ENCODE measurements at regions not wholly inside any gene's neighbourhood (a gene's known extent, or its start where the extent isn't known, plus 50 kb on each side); places are given as distances from the start of the nearest gene placed in this dataset.

DNA sequence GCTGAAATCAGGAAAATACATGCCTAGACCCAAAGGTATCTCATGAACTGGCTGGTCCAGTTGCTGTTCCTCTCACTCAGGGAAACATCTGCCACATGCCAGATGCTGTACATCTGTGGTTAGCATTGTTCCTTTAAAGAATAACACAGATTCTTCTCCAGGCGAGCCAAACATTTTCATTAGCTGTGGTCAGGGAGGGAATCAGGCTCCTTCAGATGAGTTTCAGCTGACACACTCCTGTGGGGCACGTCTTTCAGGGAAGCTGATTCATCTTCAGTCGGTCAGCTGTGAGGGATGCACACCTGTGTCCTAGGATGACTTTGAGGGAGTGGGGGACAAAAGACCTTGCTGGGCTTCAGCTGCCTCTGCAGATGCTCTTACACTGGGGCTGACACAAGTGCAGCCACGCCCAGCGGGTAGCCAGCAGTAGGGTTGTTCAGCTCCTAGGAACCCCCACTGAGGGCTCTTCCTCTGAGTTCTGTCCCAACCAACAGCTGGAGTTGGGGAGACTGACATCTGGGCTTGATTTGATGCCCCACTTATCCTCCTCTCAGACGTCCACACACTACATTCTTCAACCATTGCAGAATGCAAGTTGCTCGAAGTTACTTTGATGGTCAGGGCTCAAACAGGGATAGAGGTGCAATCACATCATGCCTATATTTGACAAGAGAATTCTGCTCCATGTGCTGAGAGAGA lies 155.0 kb downstream of the NUAK1 start:
- DNase-seq = no peak

DNA sequence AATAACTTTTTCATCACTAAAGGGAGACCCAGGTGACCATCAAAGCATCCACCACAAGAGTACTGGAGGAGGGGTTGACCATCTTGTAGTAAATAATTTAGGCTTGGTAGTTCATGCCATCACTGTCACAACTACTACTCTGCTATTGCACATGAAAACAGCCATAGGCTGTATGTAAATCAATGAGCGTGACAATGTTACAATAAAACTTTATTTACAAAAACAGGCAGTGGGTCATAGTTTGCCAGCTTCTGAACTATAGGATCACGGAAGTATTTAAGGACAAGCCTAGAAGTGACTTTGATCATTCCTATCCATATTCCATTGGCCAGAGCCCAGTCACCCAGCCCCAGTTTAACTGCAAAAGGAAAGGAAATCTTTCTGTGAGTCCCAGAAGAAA lies 153.4 kb downstream of the NUAK1 start:
- DNase-seq = no peak

DNA sequence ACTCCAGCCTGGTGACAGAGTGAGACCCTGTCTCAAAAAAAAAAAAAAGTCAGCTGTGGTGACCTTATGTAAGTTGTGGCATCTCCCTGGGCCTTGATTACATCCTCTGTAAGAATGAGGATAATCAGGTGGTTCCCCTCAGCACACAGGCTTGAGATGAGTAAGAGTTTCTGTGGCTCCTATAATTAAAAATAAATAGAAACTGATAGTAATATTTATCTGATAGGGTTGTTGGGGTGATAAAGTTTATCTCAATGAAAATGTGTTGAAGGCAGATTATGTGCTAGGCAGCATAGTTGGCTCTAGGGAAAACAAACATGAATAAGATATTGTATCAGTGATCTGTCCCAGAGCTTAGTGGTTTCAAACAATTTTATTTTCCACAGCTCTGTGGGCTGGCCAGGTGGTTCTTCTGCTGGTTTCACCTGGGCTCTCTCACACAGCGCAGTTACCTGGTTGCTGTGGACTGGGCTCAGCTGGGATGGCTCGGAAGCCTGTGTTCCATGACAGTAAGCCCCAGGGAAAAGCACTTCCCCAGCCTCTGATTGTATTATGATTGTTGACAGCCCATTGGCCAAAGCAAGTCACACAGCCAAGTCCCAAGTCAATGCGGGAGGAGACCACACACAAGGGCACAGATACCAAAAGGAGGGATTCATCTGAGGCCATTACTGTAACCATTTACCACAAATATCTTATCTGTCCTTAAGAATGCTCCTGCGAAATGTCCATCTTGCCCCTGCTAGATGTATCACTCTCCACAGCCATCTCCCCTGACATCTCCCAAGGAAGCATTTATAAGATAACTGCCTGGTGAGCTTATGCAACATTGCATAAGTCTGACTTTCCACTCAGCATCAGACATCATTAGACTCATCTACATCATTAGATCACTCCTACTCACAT lies 151.7 kb downstream of the NUAK1 start:
- no peak for DNase-seq

DNA sequence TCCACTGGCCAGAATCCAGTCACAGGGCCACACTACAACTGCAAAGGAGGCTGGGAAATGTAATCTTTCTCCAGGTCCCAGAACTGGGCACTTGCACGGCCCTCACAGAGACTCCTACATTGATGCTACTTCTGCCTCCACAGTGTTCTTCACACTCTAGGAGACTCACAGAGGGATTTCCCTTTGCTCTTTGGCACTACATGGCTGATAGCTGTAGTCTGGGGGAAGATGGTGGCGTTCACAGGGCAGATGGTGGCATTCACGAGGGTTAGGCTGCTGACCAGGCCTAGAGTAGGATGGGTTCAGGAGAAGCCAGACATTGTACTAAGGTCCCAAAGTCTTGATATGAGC lies 151.1 kb downstream of the NUAK1 start:
- DNase-seq = no peak

DNA sequence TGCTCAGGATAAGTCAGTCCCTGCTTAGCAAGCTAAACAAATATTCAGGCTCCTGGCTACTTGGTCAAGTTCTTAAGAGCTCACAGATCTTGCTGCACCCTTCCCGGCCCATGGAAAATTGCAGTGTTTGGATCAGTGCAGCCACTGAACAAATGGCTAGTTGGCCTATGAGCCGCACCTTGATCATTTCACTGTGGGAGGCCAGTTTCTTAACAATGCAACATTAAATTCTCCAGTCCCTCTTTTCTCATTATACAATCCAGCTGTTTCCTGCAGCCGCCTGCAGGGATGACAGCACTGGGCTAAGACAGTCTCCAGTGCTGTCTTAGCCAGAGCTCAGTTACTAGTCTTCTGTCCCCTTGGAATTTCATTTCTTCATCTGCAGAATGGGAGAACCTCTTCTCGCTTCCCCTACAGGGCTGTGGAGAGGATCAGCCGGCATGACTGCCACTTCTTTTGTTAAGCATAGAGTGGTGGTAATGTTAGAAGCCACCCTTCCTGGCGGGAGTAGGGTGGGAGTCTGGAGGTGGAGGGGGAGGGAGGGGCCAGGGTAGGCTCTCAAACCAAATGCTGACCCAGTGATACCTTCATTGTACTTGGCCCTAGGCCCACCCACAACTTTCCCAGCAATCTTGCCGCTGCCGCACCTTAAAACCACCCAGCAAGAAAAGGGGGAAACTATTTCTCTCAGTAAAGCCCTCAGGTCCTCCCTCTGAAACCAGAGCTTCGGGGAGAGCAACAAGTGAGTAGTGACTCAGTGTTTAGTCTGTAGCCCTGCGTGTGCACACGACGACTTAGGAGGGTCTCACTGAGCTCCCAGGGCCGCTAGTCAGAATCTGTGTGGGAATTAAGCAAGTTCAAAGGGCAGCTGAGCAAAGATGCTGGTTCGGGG lies 145.7 kb downstream of the NUAK1 start:
- DNase-seq = no peak

DNA sequence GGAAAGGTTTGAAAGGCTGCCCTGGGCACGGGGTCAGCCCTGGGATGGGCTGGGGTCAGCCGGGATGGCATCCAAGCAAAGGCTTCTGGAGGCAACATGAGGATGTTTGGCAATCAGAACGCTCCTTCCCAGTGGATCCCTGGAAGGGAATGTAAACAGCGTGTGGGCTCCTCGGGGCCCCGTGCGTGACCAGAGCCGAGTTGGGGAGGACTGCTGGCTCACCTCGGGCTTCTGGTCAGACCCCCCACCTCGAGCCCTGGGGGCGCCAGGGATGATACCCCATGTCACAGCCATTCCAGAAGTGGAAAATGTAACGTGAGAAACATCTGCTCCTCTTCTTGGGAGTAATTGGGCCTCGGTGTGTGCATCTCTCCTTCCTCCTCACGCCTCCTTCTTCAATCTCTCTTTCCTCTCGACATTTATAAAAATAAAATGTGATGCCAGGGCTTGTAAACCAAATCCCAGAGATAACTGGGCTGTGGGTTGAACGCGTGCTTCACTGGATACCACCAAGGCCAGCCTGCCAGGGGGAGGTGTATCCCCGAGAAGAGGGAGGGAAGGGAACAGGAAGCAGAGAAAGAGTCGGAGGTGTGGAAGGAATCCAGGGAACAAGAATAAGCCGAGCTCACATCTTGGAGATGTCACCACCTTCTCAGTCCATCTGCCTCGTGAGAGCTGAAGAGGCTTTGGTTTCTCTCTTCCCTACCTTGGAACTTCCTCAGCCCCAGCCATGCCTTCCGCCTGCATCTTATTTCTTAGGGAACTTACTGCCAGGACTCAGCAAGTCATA lies 144.8 kb downstream of the NUAK1 start:
- DNase-seq = no peak

DNA sequence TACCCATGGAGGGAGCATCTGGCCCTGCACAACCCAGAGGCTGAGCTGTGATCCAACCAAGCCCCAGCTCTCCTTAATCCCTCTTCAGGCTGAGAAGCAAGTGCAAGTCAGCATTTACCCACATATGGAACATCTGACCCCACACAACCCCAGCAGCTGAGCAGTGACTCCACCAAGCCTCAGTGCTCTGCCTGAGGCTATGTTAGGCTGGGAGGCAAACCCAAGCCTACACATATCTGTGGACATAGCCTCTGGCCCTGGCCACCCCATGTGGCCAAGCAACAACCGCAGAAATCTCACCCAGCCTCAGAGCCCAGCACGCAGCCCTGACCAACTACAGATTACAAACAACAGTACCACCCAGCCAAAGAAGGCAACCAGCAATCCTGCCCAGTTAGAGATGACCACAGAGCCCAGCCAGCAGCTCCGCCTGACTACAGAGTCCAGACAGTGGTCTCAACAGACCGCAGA lies 142.8 kb downstream of the NUAK1 start:
- no peak for DNase-seq

DNA sequence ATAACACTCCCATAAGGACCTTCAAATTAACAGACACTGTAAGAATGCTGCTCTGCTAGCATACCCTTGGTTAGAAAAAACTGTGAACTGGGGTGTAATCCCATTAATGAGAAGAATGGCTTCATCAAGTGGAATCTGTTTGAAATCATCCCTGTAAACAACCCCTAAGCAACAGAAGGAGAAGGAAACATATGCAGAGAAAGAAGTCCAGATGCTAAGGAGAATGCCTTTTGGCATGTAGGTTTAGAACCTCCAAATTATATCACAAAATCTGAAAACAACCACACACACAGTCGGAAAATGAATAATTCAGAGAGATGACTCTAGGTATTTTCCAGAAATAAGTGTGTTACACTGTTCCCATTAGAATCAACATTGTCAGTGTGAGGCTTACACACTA lies 140.2 kb downstream of the NUAK1 start:
- DNase-seq = no peak

DNA sequence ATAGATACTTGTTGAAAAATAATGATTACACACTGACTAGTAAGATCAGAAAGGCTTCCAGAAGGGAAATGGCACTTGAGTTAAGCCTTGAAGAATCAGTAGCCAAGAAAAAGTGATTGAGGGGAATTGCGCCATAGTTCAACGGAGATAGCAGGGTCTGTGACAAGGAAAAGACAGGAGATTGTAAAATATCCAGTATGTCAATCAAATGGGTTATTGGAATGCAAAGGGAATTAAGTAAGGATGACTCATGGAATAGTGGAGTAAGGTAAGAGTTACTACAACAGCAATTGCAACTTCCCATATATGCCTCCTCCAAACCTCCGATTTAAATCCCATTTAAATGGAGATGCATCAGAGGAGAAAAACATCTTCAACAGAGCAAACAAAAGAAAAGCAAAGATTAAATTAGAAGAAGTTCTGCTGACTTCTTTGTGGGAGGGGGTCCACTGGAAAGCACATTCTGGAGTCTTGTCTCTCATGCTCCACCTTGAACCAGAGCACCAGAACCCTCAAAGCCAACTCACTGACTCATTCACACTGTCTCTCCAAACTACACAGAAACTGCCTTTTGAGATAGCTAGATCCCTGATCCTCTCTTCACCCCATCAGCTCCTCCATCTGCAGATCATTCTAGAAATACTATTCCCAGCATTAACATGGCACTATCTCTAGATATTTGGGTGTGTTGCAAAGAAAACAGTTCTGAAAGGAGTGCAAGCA lies 138.2 kb downstream of the NUAK1 start:
- no peak for DNase-seq

DNA sequence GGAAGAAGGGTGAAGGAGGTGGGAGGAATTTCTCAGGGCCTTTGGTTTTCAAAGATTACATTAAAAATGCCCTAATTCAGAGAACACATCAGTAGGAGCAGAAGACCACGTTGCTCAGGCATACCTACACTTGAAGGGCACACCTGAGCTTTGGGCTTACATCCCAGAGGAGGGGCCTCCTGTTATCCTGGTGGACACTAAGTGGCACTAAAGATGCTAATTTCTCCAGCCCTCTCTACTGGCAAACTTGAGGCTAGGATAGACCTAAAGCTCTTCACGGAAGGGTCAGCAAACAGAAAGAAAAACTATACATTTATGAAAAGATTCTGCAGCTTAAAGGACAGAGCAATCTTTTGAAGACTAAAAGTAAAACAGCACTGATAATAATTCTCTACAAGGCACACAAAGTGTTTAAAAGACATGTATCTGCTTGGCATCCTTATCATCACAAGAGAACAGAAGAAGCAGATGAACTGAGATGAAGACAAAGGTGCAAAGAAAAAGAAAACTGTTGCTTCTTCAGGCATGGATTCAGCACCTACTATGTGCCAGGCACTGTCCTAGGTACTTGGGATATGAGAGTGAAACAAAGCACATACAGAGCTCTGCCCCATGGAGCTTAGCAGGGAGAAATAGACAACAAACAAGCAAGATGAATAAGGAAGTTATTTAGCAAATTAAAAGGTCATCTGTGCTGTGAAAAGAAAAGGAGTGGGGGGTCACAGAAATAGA lies 137.5 kb downstream of the NUAK1 start:
- DNase-seq = no peak

DNA sequence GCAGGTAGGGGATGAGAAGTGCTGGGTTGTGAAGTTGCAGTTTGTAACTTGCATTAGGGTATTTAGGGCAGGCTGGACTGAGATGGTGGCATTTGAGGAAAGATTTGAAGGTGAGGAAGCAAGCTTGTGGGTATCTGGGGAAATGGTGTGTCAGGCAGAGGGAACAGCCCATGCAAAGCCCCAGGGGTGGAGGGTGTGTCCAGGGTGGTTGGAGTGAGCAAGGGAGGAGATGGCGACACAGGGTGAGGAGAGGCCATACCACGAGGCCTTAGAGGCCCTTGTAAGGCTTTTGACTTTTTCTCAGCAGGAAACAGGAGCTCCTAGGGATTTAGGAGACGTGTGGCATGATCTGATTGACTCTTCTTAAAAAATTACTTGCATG lies 136.9 kb downstream of the NUAK1 start:
- no peak for DNase-seq

DNA sequence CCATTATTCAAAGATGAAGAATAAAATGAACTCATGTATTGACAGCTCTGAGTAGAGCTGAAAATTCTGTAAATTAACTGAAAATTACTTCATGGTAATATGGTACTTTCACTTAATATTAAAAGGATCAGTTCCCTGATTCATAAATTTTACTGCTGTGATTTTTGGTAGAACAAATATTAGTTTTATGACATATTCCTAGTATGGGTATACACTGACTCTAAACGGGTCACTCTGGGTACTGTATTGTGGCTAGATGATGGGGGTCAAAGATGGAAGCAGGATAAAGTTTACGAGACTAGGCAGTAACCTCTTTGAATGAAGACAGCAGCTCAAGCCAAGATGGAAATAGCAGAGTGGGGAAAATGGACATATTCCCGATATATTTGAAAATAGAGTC lies 135.5 kb downstream of the NUAK1 start:
- DNase-seq = no peak

DNA sequence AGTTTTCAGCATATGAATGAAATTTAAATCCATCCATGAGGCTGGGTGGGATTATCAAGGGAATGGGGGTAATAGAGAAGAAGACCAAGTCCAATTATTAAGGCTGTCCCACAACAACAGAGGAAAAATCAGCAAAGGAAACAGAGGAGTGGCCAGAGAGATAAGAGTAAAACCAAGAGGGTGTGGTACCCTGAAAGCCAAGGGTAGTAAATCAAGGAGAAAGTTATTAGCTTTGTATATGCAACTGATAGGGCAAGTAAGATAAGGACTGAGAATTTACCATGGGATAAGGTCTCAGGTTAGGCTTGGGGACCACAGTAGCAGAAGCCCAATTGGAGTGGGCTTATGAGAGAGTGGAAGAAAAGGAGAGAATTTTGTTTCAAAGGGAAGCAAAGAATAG lies 134.5 kb downstream of the NUAK1 start:
- no peak for DNase-seq

DNA sequence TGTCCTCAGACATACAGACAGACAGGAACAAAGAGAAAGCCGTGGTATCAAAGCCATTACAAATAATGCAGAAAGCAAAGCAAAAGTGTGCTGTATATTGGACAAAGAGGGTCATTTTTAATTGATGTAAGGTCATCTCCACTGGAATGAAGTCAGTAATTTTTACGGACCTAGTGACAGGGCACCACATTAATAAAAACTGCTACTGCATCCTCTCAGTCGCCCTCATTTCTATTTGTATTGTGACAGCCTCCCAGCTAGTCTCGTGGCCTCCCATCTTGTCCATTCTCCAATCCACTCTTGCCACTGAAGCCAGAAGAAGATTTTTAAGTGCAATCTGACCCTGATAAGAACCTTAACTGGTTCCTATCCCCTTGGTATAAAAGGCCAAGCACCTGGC lies 132.4 kb downstream of the NUAK1 start:
- no peak for DNase-seq

DNA sequence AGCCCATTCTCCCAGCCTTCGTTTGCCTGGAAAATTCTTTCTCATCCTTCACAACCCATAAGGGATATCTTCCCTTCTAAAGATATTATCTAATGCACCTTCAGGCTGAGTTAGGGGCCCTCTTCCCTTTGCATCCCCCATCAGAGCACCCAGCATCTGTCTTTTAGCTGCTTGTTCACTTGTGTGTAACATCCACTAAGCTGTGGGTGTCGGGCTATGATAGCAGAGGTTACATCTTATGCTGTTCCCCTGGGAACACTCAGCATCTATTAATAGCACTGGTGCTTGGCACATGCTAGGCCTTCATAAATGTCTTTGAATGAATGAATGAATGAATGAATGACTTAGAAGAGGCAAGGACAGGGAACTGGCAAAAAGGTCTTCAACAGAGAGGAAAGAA lies 131.8 kb downstream of the NUAK1 start:
- DNase-seq = no peak

DNA sequence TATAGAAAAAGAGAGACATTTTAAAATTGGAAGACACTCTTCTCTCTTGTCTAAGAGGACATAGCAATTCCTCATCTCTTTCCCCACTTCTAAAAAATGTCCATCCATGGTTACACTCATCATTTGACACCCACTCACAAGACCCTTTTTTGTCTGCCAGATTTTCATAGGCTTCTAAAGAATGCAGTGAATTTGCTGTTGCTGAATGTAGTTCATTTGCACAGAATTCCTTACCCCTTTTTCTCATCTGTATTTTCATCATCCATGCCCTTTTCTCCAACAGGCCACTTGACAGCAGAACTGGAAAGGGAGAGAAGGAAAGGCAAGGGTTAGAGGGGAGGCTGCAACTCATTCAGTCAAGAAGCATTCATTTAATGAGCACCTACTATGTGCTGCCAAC lies 128.0 kb downstream of the NUAK1 start:
- DNase-seq = no peak

All from nucleus accumbens (tissue), 56 donors.